ENCODE measurements at regions not wholly inside any gene's neighbourhood (a gene's known extent, or its start where the extent isn't known, plus 50 kb on each side); places are given as distances from the start of the nearest gene placed in this dataset.

GRCh38 chr5:158165647-158166046 lies 306.7 kb upstream of the CLINT1 start:
- TF ChIP-seq CTCF (IDR thresholded peaks at IDR 0.05) (no peak), POLR2A (IDR thresholded peaks at IDR 0.05; ENCODE audit: low read depth) (no peak), EP300 (IDR thresholded peaks at IDR 0.05) (no peak)

Measured in esophagus muscularis mucosa (tissue), 4 donors.